Inferior parietal cortex (tissue), 1 donor: ENCODE measurements at regions not wholly inside any gene's neighbourhood (a gene's known extent, or its start where the extent isn't known, plus 50 kb on each side); places are given as distances from the start of the nearest gene placed in this dataset.

ENCODE experiments used
- DNase-seq: peaks from one replicate; pipeline ENCODE4 v3.0.0-alpha.2; 2016; ENCODE audit errors: extremely low spot score

DNA sequence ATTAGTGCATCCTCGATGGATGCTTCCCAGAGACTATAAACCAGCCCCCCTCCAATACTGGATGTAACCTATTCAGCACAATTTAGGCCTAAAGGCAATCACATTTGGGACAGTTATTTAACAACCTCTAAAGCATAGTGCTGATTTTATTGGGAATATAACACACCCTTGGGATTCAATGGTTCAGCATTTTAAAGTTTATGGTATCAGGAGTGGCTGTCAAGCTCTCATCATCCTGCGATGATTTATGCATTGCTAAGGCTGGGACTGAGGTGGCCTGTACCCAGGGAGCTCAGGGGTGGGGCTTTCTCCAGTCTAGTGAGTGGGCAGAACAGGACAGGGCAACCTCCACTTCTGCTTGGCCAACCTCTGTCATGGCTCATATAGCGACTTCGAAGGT, 464.9 kb downstream of the INHBA start:
- DNase-seq: no peak

DNA sequence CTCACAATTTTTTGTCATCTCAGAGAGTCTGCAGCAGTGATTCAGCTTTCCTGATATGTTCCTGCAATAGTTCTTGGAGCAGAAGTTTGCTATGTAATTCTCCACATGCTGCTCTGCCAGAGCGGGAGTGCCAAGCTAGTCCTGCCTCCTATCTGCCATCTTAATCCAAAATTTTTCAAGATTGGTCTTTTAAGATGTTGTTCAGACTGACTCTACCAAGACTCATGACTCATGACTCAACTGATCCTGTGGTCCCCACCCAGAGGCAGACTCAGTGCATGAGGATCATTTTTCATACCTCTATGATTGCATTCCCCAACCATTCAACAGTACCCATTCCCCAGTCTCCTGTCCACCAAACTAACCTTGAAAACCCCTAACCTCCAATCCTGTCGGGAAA, 470.8 kb downstream of the INHBA start:
- DNase-seq: no peak

GRCh38 chr7:41224063-41224763, 478.7 kb downstream of the INHBA start:
- DNase-seq: no peak

DNA sequence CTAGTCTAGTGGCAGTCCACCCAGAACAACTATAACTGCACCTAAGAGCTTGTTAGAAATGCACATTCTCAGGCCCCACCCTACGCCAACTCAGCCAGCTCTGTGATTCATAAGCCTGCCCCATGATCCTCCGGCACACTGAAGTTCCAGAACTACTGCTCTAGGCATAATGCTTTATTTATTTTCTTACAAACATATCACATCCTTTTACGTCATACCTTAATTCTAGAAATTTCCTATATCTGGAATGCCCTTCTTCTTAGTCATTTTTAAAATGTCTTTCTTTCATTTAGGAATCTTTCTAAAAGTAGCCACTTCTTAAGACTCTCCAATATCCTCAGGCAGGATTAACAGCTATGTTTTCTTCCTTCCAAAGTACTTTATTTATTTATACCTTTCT, 480.1 kb downstream of the INHBA start:
- no peak for DNase-seq

- DNase-seq: no peak
Measured at GRCh38 chr7:41220266-41220665, 482.6 kb downstream of the INHBA start.

DNA sequence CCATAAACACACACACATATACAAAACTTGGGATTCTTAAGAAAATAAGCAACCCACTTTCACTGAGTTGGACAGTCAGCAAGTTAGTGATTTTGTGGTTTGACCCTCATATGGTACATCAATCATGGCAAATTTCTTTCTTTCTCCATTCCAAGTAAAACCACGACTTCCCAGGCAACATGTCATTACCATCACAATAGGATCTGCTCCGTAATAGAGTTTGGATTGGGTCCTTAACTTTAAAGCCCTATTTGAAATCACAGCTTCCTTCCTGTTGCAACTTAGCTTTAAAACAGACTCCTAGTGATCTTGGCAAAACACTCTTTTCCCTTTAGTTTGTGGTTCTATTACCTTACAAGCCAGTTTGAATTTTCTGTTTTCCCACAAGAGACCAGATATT, 483.6 kb downstream of the INHBA start:
- no peak for DNase-seq

GRCh38 chr7:41217306-41217705, 485.6 kb downstream of the INHBA start:
- DNase-seq: no peak

GRCh38 chr7:41207141-41207540, 495.7 kb downstream of the INHBA start:
- DNase-seq: no peak

- no peak for DNase-seq
Measured at GRCh38 chr7:41206267-41206666, 496.6 kb downstream of the INHBA start.

DNA sequence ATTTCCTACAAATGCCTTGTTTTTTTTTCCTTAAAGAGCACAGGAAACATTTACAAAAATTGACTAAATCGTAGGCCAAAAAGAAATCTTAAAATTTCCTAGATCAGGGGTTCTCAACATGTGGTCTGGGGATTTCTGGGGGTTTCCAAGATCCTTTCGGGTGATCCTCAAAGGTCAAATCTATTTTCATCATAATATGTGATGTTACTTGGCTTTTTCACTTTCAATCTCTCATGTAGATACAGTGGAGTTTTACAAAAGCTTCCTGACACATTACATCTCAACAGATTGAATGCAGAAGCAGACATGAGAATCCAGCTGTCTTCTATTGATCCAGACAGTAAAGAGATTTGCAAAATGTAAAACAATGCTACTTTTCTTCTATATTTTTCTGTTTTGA, 497.3 kb downstream of the INHBA start:
- DNase-seq: no peak

- DNase-seq: no peak
Measured at GRCh38 chr7:41203542-41203941, 499.3 kb downstream of the INHBA start.

GRCh38 chr7:41201021-41201420, 501.9 kb downstream of the INHBA start:
- DNase-seq: no peak

DNA sequence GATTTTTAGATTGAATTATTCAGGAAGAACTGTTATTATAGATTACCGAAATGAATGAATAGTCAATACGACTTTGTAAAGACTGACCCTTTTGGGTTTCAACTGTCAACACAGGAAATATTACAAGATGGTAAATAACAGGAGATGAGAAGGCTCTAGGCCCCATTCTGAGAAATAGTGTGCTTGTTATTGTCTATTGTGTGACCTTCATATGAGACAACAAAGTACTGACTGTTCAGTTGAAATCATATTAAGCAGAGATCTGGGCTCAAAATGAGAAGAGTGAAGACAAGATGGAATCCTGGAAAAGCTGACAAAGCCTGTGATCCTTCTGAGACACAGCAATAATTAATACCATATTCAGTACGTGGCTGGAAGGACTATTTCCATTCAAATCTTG, 503.8 kb downstream of the INHBA start:
- no peak for DNase-seq

DNA sequence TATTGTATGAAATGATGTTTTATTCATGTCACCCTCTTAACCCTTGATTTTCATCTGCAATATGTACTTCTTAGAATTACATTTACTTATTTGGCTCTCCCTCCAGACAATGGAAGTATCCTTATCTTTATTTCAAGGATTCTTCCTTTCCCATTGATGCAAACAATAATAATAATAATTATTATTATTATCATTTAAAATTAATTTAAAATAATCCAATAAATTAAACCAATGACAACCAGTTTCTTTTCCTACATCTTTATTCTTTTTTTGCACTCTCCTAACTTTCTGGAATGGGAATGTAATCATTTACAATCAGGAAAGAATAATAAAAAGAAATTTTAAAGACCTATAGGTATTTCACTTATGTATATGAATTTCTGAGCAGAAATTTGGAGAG, 504.4 kb downstream of the INHBA start:
- DNase-seq: no peak

DNA sequence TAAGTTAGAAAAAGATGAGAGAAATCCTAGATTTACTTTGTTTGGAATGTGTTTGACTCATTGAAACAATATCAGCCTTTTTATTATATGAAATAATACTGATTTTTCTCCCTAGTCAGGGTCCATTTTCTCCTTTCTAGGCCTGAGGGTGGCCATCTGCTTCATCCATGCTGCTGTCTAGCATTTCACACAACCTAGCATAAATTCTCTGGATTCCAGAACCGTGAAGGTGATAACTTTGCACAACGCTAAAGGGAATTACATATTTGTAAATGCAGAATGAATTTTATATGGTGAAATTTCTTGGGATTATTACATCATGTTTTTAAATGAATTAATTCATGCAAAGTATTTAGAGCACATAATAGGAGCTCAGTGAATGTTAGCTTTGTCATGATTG, 505.1 kb downstream of the INHBA start:
- DNase-seq: no peak

- DNase-seq: no peak
Measured at GRCh38 chr7:41193738-41194282, 509.1 kb downstream of the INHBA start.

DNA sequence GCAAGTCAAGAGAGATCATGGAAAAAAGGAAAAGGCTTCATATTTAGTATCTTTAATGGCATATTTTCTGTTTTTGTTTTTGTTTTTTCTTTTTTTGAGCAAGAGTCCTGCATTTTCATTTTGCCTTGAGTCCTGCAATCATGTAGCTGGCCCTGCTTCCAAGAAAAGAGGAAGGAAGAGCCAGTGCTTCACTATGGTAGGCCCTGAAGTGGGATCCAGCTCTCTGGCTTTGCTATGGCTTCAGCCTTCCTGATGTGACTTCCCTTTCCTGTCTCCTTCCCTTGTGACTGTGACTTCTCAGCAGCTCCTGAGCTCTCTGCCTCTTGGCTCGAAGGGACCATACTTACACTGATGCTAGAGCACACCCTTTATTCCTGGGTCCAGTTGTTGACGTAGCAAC, 512.3 kb downstream of the INHBA start:
- no peak for DNase-seq

DNA sequence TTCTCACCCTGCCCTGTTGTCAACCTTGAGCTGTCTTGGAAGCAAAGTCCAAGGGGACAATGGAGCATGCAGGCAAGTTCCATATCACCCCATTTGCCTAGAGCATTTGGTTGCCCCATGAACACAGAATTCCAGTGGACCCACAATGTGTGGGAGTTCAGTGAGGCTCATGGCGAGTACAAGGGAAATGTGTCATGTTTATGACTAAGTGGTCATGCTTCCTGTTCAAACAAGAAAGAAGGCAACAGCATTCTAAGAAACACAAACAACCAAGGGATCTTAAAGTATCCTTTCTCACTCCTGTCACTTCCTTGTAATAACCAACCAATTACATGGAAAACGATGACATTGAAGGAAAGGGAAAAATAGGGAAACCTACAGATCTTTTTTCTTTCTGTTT, 513.0 kb downstream of the INHBA start:
- no peak for DNase-seq

- no peak for DNase-seq
Measured at GRCh38 chr7:41188163-41189130, 514.4 kb downstream of the INHBA start.

- DNase-seq: no peak
Measured at GRCh38 chr7:41187322-41187721, 515.6 kb downstream of the INHBA start.

GRCh38 chr7:41185851-41186250, 517.0 kb downstream of the INHBA start:
- DNase-seq: no peak

GRCh38 chr7:41183741-41184140, 519.1 kb downstream of the INHBA start:
- no peak for DNase-seq

GRCh38 chr7:41182782-41183181, 520.1 kb downstream of the INHBA start:
- no peak for DNase-seq
